Sigmoid colon (tissue), 3 donors: ENCODE measurements at regions not wholly inside any gene's neighbourhood (a gene's known extent, or its start where the extent isn't known, plus 50 kb on each side); places are given as distances from the start of the nearest gene placed in this dataset.

Source experiments
- POLR2A ChIP-seq, 2 donors: fragments of 450-650 bp; IDR thresholded peaks; one replicate each; pipeline ENCODE4 v1.6.1; 2016; ENCODE audit warnings: antibody characterized with exemption in 2 of 2, mild to moderate bottlenecking in 2 of 2, moderate library complexity in 2 of 2
- TF ChIP-seq, protein P1 (sequence below), 4 experiments: fragments of 450-650 bp in 3 of 4; fragments of 200-600 bp in 1 of 4; IDR thresholded peaks; one replicate each; pipeline ENCODE4 v1.5.1; 2016 to 2019; ENCODE audit warnings: antibody characterized with exemption in 4 of 4, mild to moderate bottlenecking in 3 of 4, moderate library complexity in 2 of 4

GRCh38 chr1:30263405-30263804 is 460.0 kb downstream of the MATN1 start:
- TF ChIP-seq, protein P1, sequence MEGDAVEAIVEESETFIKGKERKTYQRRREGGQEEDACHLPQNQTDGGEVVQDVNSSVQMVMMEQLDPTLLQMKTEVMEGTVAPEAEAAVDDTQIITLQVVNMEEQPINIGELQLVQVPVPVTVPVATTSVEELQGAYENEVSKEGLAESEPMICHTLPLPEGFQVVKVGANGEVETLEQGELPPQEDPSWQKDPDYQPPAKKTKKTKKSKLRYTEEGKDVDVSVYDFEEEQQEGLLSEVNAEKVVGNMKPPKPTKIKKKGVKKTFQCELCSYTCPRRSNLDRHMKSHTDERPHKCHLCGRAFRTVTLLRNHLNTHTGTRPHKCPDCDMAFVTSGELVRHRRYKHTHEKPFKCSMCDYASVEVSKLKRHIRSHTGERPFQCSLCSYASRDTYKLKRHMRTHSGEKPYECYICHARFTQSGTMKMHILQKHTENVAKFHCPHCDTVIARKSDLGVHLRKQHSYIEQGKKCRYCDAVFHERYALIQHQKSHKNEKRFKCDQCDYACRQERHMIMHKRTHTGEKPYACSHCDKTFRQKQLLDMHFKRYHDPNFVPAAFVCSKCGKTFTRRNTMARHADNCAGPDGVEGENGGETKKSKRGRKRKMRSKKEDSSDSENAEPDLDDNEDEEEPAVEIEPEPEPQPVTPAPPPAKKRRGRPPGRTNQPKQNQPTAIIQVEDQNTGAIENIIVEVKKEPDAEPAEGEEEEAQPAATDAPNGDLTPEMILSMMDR (IDR thresholded peaks at IDR 0.05), result no peak
- no peak for TF ChIP-seq POLR2A (IDR thresholded peaks at IDR 0.05)
